ENCODE measurements at regions not wholly inside any gene's neighbourhood (a gene's known extent, or its start where the extent isn't known, plus 50 kb on each side); places are given as distances from the start of the nearest gene placed in this dataset.
A peak's percentile ranks its signal among the peaks of the same experiment; 100 is the strongest.

DNA sequence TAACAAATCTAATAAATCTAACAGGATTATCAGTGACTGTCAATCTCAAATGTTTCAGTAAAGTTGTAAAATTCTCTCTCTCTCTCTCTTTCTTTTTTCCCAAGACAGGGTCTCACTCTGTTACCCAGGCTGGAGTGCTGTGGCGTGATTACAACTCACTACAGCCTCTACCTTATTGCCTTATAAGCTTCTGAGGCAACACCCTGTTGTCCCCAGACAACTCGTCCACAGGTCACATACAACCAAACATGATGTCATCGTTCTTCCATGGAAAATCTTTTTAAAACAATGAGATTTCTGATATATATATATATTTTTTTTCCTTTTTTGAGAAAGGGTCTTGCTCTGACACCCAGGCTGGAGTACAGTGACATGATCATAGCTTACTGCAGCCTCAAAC is 151.4 kb upstream of the RGS6 start (continued):
- TF ChIP-seq, protein P1, sequence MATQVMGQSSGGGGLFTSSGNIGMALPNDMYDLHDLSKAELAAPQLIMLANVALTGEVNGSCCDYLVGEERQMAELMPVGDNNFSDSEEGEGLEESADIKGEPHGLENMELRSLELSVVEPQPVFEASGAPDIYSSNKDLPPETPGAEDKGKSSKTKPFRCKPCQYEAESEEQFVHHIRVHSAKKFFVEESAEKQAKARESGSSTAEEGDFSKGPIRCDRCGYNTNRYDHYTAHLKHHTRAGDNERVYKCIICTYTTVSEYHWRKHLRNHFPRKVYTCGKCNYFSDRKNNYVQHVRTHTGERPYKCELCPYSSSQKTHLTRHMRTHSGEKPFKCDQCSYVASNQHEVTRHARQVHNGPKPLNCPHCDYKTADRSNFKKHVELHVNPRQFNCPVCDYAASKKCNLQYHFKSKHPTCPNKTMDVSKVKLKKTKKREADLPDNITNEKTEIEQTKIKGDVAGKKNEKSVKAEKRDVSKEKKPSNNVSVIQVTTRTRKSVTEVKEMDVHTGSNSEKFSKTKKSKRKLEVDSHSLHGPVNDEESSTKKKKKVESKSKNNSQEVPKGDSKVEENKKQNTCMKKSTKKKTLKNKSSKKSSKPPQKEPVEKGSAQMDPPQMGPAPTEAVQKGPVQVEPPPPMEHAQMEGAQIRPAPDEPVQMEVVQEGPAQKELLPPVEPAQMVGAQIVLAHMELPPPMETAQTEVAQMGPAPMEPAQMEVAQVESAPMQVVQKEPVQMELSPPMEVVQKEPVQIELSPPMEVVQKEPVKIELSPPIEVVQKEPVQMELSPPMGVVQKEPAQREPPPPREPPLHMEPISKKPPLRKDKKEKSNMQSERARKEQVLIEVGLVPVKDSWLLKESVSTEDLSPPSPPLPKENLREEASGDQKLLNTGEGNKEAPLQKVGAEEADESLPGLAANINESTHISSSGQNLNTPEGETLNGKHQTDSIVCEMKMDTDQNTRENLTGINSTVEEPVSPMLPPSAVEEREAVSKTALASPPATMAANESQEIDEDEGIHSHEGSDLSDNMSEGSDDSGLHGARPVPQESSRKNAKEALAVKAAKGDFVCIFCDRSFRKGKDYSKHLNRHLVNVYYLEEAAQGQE (IDR thresholded peaks at IDR 0.05; ENCODE audit: unreplicated experiment): no peak

DNA sequence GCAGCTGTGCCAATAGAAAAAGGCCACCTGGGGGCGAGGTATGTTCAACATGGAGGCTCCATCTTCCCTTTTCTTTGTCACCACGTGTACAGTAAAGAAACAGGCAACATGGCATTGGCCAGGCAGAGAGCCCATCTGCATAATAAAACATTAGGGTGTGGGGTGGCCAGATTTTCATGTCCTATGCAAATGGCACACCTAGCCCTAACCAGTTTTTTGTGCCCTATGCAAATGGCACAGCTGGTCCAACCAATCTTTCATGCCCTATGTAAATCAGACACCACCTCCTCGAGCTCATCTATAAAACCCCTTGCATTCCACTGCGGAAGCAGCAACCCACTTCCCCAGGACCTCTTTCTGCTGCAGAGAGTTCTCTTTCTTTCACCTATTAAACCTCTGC is 149.1 kb upstream of the RGS6 start:
- Histone ChIP-seq H3K4me1 (ENCODE audit: insufficient read depth) (no peaks in the 10 kb centered on the region), H3K4me2 (no peak overlapping the region), H2AFZ (no peak overlapping the region), H3F3A (replicated peaks; ENCODE audit: low read depth) (no peaks in the 10 kb centered on the region), H4K20me1 (replicated peaks; ENCODE audit: insufficient read depth) (no peaks in the 10 kb centered on the region), H3K9me2 (ENCODE audit: insufficient read depth) (peaks cover 20% of the 10 kb centered on the region), H3K36me3 (ENCODE audit: insufficient read depth) (no peaks in the 10 kb centered on the region), H3K27me3 (ENCODE audit: insufficient read depth) (no peaks in the 10 kb centered on the region), H3K27ac (ENCODE audit: low read depth) (no peak overlapping the region), H3K4me3 (no peak overlapping the region), H3K79me2 (replicated peaks; ENCODE audit: insufficient read depth) (no peaks in the 10 kb centered on the region)
- no peak overlapping the region for H3K4me3 Mint-ChIP-seq
- no peaks in the 10 kb centered on the region for H3K4me1 Mint-ChIP-seq
- H3K9me3 Mint-ChIP-seq: peaks cover 12% of the 10 kb centered on the region; the same call in 2 of the 3 replicates
- 0 out of 3 replicates have a peak, but pooled peaks cover 6% of the 10 kb centered on the region for H3K36me3 Mint-ChIP-seq (ENCODE audit: low read depth)
- H3K27ac Mint-ChIP-seq: no peak overlapping the region
- ATAC-seq (no peak), DNase-seq (ENCODE audit: low spot score) (no peak)
- H3K27me3 Mint-ChIP-seq (ENCODE audit: insufficient read depth, low read depth, poor library complexity): no peaks in the 10 kb centered on the region
- TF ChIP-seq, protein P2, sequence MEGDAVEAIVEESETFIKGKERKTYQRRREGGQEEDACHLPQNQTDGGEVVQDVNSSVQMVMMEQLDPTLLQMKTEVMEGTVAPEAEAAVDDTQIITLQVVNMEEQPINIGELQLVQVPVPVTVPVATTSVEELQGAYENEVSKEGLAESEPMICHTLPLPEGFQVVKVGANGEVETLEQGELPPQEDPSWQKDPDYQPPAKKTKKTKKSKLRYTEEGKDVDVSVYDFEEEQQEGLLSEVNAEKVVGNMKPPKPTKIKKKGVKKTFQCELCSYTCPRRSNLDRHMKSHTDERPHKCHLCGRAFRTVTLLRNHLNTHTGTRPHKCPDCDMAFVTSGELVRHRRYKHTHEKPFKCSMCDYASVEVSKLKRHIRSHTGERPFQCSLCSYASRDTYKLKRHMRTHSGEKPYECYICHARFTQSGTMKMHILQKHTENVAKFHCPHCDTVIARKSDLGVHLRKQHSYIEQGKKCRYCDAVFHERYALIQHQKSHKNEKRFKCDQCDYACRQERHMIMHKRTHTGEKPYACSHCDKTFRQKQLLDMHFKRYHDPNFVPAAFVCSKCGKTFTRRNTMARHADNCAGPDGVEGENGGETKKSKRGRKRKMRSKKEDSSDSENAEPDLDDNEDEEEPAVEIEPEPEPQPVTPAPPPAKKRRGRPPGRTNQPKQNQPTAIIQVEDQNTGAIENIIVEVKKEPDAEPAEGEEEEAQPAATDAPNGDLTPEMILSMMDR (conservative IDR thresholded peaks at IDR 0.05; ENCODE audit: low read depth in 2 of 2): peak in 1 of 2 experiments; percentile 25; a peak in 2 of 4 replicates
- no peak for TF ChIP-seq ZNF462 (CRISPR knock-in tag; IDR thresholded peaks at IDR 0.05)

Data from GM23338 (cell line).